ENCODE measurements at regions not wholly inside any gene's neighbourhood (a gene's known extent, or its start where the extent isn't known, plus 50 kb on each side); places are given as distances from the start of the nearest gene placed in this dataset.

GRCh38 chr3:34599595-34599994 lies 801.2 kb downstream of the PDCD6IP start:
- no peak overlapping the region for H3K4me3 ChIP-seq (ENCODE audit: low read depth, low read length)
- no peak for DNase-seq (ENCODE audit: low read depth)
- TF ChIP-seq CTCF (IDR thresholded peaks at IDR 0.05; ENCODE audit: insufficient read depth, low read length): no peak

- no peak overlapping the region for H3K4me3 ChIP-seq (ENCODE audit: low read depth, low read length)
- TF ChIP-seq CTCF (IDR thresholded peaks at IDR 0.05; ENCODE audit: insufficient read depth, low read length): no peak
- no peak for DNase-seq (ENCODE audit: low read depth)
Observed at GRCh38 chr3:34619990-34620389, 821.6 kb downstream of the PDCD6IP start.

GRCh38 chr3:34626699-34627098 lies 828.3 kb downstream of the PDCD6IP start:
- DNase-seq (ENCODE audit: low read depth): no peak
- no peak for TF ChIP-seq CTCF (IDR thresholded peaks at IDR 0.05; ENCODE audit: insufficient read depth, low read length)

GRCh38 chr3:34634939-34635338 lies 836.5 kb downstream of the PDCD6IP start:
- no peak for TF ChIP-seq CTCF (IDR thresholded peaks at IDR 0.05; ENCODE audit: insufficient read depth, low read length)
- DNase-seq (ENCODE audit: low read depth): no peak
- no peak overlapping the region for H3K4me3 ChIP-seq (ENCODE audit: low read depth, low read length)

More at GRCh38 chr3:34626699-34627098, 828.3 kb downstream of the PDCD6IP start:
- H3K4me3 ChIP-seq (ENCODE audit: low read depth, low read length): no peak overlapping the region

GRCh38 chr3:34635352-34635850 lies 837.0 kb downstream of the PDCD6IP start:
- no peak for TF ChIP-seq CTCF (IDR thresholded peaks at IDR 0.05; ENCODE audit: insufficient read depth, low read length)
- H3K4me3 ChIP-seq (ENCODE audit: low read depth, low read length): no peak overlapping the region
- DNase-seq (ENCODE audit: low read depth): no peak

GRCh38 chr3:34646911-34647460 lies 848.6 kb downstream of the PDCD6IP start:
- no peak for TF ChIP-seq CTCF (IDR thresholded peaks at IDR 0.05; ENCODE audit: insufficient read depth, low read length)
- DNase-seq (ENCODE audit: low read depth): no peak
- H3K4me3 ChIP-seq (ENCODE audit: low read depth, low read length): no peak overlapping the region

- no peak for DNase-seq (ENCODE audit: low read depth)
- no peak for TF ChIP-seq CTCF (IDR thresholded peaks at IDR 0.05; ENCODE audit: insufficient read depth, low read length)
- H3K4me3 ChIP-seq (ENCODE audit: low read depth, low read length): no peak overlapping the region
Observed at GRCh38 chr3:34650131-34650530, 851.7 kb downstream of the PDCD6IP start.
